ENCODE measurements at regions not wholly inside any gene's neighbourhood (a gene's known extent, or its start where the extent isn't known, plus 50 kb on each side); places are given as distances from the start of the nearest gene placed in this dataset.

DNA sequence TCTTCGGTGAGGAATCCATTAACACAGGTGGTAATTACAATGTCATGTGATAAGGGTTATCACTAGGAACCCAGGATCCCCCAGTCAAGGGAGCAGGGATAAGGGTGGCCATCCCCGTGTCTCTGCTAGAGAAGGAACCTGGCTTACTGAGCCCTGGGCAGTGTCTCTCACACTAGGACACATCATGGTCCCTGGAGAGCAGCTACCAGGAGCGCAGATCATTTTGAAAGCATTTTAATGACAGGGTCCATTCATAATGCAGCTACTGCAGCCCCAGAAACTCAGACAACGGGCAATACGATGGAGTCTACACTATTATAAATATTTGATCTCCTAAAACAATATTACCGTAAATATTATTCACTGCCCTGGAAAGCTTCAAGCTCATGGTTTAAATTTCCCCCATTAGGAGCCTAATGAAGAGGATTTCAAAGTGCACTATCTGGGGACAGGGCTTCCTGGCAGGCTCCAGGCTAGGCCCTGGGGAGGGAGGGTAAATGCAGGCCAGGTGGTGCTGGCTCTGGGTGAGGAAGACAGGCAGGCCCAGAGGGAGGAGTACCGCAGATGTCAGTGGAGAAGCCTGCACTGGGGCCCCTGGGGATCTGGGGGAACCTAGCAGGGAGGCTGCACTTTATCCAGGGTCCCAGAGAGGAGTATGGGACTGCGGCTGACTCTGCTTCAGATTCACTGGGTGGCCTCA, 52.6 kb upstream of the LOXL4 start:
- Histone ChIP-seq H3K9me3 (no peaks in the 10 kb centered on the region), H3K27me3 (no peaks in the 10 kb centered on the region), H3K4me3 (no peak overlapping the region), H3K27ac (no peak overlapping the region), H3K36me3 (replicated peaks in 1 of 2; ENCODE audit: insufficient read depth in 1 of 2, low read depth in 2 of 2) (no peaks in the 10 kb centered on the region), H3K4me1 (no peaks in the 10 kb centered on the region)
- 70 to 81% methylated on average over 7 to 8 of the region's 8 CpGs for WGBS, 2 donors
- ATAC-seq (no peak), DNase-seq (no peak)
- no peak for TF ChIP-seq POLR2A (IDR thresholded peaks at IDR 0.05)
- TF ChIP-seq, protein P1, sequence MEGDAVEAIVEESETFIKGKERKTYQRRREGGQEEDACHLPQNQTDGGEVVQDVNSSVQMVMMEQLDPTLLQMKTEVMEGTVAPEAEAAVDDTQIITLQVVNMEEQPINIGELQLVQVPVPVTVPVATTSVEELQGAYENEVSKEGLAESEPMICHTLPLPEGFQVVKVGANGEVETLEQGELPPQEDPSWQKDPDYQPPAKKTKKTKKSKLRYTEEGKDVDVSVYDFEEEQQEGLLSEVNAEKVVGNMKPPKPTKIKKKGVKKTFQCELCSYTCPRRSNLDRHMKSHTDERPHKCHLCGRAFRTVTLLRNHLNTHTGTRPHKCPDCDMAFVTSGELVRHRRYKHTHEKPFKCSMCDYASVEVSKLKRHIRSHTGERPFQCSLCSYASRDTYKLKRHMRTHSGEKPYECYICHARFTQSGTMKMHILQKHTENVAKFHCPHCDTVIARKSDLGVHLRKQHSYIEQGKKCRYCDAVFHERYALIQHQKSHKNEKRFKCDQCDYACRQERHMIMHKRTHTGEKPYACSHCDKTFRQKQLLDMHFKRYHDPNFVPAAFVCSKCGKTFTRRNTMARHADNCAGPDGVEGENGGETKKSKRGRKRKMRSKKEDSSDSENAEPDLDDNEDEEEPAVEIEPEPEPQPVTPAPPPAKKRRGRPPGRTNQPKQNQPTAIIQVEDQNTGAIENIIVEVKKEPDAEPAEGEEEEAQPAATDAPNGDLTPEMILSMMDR (IDR thresholded peaks at IDR 0.05): no peak
- intact Hi-C loops (cut with DNase I): no loop called here

DNA sequence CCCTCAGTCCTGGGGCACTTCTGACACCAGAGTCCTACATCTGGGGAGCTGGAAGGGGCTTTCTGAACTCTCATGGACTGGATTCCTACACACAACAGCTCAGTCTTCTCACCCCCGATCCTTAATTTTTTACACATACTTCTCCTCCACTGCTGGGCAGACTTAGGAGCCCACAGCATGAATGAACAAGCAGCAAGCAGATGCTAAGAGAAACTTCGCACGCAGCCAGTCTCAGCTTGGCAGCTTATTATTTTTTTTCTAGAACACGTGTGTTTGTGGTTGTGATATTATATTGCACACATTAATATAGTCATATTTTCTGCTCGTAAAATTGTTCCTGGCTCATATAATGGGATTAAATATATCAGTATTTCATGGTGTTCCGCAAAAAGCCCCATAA, 50.9 kb upstream of the LOXL4 start:
- no peaks in the 10 kb centered on the region for H3K36me3 ChIP-seq (replicated peaks in 1 of 2; ENCODE audit: insufficient read depth in 1 of 2, low read depth in 2 of 2)
- no peaks in the 10 kb centered on the region for H3K4me1 ChIP-seq
- DNase-seq: no peak
- WGBS, 2 donors: 80 to 84% methylated on average over 6 of the region's 6 CpGs
- intact Hi-C loops (cut with DNase I): no loop called here
- TF ChIP-seq POLR2A (IDR thresholded peaks at IDR 0.05): no peak
- TF ChIP-seq, protein P1 (IDR thresholded peaks at IDR 0.05): no peak
- H3K27ac ChIP-seq: no peak overlapping the region
- ATAC-seq: no peak
- H3K27me3 ChIP-seq: no peaks in the 10 kb centered on the region
- H3K4me3 ChIP-seq: no peak overlapping the region
- H3K9me3 ChIP-seq: no peaks in the 10 kb centered on the region

Data from body of pancreas (tissue), 4 donors.